ENCODE measurements at regions not wholly inside any gene's neighbourhood (a gene's known extent, or its start where the extent isn't known, plus 50 kb on each side); places are given as distances from the start of the nearest gene placed in this dataset.

DNA sequence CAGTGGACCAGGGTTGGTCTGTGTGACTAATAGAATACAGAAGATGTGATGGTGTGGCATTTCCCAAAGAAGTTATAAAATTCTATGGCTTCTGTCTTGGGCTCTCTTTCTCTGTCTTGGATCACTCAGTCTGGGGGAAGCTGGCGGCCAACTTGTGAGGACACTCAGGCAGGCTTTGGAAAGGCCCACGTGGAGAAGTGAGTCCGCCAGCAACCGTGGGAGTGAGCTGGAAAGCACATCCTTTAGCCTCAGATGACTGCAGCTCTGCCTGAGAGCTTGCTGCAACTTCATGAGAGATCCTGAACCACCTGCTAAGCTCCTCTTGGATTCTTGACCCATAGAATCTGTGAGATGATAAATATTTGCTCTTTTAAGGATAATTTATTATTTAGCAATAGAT lies 72.0 kb upstream of the RASGRP1 start:
- Histone ChIP-seq H3K79me2 (replicated peaks; ENCODE audit: insufficient read depth, low read length) (no peaks in the 10 kb centered on the region), H3K27me3 (ENCODE audit: insufficient read depth, low read depth, low read length) (no peaks in the 10 kb centered on the region), H4K20me1 (ENCODE audit: insufficient read depth) (no peaks in the 10 kb centered on the region), H3K4me2 (ENCODE audit: low read length) (no peak overlapping the region), H3K36me3 (ENCODE audit: insufficient read depth, low read length) (no peaks in the 10 kb centered on the region), H3K27ac (ENCODE audit: low read length) (no peak overlapping the region), H3F3A (ENCODE audit: insufficient read depth, low read length, poor library complexity, severe bottlenecking) (no peaks in the 10 kb centered on the region), H3K9me3 (ENCODE audit: low read length) (no peaks in the 10 kb centered on the region), H3K4me3 (ENCODE audit: low read length) (no peak overlapping the region), H3K9ac (ENCODE audit: low read length) (no peak overlapping the region), H2AFZ (ENCODE audit: low read depth, low read length) (no peak overlapping the region), H3K9me2 (ENCODE audit: insufficient read depth, low read length) (no peaks in the 10 kb centered on the region)
- TF ChIP-seq TAF1 (IDR thresholded peaks at IDR 0.05; ENCODE audit: low read depth): no peak
- TF ChIP-seq, protein P1, sequence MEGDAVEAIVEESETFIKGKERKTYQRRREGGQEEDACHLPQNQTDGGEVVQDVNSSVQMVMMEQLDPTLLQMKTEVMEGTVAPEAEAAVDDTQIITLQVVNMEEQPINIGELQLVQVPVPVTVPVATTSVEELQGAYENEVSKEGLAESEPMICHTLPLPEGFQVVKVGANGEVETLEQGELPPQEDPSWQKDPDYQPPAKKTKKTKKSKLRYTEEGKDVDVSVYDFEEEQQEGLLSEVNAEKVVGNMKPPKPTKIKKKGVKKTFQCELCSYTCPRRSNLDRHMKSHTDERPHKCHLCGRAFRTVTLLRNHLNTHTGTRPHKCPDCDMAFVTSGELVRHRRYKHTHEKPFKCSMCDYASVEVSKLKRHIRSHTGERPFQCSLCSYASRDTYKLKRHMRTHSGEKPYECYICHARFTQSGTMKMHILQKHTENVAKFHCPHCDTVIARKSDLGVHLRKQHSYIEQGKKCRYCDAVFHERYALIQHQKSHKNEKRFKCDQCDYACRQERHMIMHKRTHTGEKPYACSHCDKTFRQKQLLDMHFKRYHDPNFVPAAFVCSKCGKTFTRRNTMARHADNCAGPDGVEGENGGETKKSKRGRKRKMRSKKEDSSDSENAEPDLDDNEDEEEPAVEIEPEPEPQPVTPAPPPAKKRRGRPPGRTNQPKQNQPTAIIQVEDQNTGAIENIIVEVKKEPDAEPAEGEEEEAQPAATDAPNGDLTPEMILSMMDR (IDR thresholded peaks at IDR 0.05; ENCODE audit: poor library complexity, severe bottlenecking): no peak
- TF ChIP-seq, protein P2, sequence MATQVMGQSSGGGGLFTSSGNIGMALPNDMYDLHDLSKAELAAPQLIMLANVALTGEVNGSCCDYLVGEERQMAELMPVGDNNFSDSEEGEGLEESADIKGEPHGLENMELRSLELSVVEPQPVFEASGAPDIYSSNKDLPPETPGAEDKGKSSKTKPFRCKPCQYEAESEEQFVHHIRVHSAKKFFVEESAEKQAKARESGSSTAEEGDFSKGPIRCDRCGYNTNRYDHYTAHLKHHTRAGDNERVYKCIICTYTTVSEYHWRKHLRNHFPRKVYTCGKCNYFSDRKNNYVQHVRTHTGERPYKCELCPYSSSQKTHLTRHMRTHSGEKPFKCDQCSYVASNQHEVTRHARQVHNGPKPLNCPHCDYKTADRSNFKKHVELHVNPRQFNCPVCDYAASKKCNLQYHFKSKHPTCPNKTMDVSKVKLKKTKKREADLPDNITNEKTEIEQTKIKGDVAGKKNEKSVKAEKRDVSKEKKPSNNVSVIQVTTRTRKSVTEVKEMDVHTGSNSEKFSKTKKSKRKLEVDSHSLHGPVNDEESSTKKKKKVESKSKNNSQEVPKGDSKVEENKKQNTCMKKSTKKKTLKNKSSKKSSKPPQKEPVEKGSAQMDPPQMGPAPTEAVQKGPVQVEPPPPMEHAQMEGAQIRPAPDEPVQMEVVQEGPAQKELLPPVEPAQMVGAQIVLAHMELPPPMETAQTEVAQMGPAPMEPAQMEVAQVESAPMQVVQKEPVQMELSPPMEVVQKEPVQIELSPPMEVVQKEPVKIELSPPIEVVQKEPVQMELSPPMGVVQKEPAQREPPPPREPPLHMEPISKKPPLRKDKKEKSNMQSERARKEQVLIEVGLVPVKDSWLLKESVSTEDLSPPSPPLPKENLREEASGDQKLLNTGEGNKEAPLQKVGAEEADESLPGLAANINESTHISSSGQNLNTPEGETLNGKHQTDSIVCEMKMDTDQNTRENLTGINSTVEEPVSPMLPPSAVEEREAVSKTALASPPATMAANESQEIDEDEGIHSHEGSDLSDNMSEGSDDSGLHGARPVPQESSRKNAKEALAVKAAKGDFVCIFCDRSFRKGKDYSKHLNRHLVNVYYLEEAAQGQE (IDR thresholded peaks at IDR 0.05; ENCODE audit: borderline replicate concordance): no peak
- no peak for TF ChIP-seq EP300 (conservative IDR thresholded peaks at IDR 0.05; ENCODE audit: poor library complexity, severe bottlenecking)
- TF ChIP-seq RAD21 (conservative IDR thresholded peaks at IDR 0.05): no peak
- no peak for TF ChIP-seq MXI1 (conservative IDR thresholded peaks at IDR 0.05; ENCODE audit: poor library complexity, severe bottlenecking)

- no peaks in the 10 kb centered on the region for H3K9me2 ChIP-seq (ENCODE audit: insufficient read depth, low read length)
- H3K27me3 ChIP-seq (ENCODE audit: insufficient read depth, low read depth, low read length): no peaks in the 10 kb centered on the region
- H3K79me2 ChIP-seq (replicated peaks; ENCODE audit: insufficient read depth, low read length): no peaks in the 10 kb centered on the region
- no peak overlapping the region for H2AFZ ChIP-seq (ENCODE audit: low read depth, low read length)
- no peak overlapping the region for H3K4me3 ChIP-seq (ENCODE audit: low read length)
- TF ChIP-seq MXI1 (conservative IDR thresholded peaks at IDR 0.05; ENCODE audit: poor library complexity, severe bottlenecking): no peak
- no peak for TF ChIP-seq SMC3 (conservative IDR thresholded peaks at IDR 0.05; ENCODE audit: poor library complexity)
- no peak for TF ChIP-seq EZH2 (IDR thresholded peaks at IDR 0.05; ENCODE audit: borderline replicate concordance, insufficient read depth, low read length, poor library complexity, severe bottlenecking)
- TF ChIP-seq, protein P2 (IDR thresholded peaks at IDR 0.05; ENCODE audit: borderline replicate concordance): no peak
- no peak for TF ChIP-seq TAF1 (IDR thresholded peaks at IDR 0.05; ENCODE audit: low read depth)
- TF ChIP-seq POLR2AphosphoS5 (IDR thresholded peaks at IDR 0.05): no peak
- no peak for TF ChIP-seq EP300 (conservative IDR thresholded peaks at IDR 0.05; ENCODE audit: poor library complexity, severe bottlenecking)
- no peak for TF ChIP-seq RAD21 (conservative IDR thresholded peaks at IDR 0.05)
- TF ChIP-seq, protein P1 (IDR thresholded peaks at IDR 0.05; ENCODE audit: poor library complexity, severe bottlenecking): no peak
- no peaks in the 10 kb centered on the region for H4K20me1 ChIP-seq (ENCODE audit: insufficient read depth)
- no peak overlapping the region for H3K4me2 ChIP-seq (ENCODE audit: low read length)
- no peaks in the 10 kb centered on the region for H3K9me3 ChIP-seq (ENCODE audit: low read length)
- no peak overlapping the region for H3K27ac ChIP-seq (ENCODE audit: low read length)
- H3K9ac ChIP-seq (ENCODE audit: low read length): no peak overlapping the region
- H3F3A ChIP-seq (ENCODE audit: insufficient read depth, low read length, poor library complexity, severe bottlenecking): no peaks in the 10 kb centered on the region
- no peaks in the 10 kb centered on the region for H3K36me3 ChIP-seq (ENCODE audit: insufficient read depth, low read length)
These were observed 73.5 kb upstream of the RASGRP1 start for GRCh38 chr15:38638126-38638525.
